ENCODE measurements at regions not wholly inside any gene's neighbourhood (a gene's known extent, or its start where the extent isn't known, plus 50 kb on each side); places are given as distances from the start of the nearest gene placed in this dataset.

DNA sequence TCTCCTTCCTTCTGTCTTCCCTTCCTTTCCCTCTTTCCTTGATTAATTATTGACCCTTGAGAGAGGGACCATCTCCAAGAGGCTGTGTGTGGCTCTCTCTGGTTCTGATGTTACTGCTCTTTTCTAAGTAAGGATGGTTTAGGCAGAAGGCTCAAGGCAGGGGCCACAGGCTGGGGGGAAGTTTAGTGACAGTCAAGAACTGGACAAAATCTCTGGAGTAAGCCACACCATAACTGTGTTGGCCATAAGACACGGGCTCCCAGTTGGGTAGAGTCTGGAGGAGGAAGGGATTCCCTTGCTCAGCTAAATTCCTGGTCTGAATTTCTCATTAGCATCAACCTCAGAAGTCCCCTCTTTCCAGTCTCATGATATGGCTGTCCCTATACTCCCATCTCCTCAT lies 74.7 kb downstream of the BUD13 start:
- H3K4me1 ChIP-seq, result peaks cover 12% of the 10 kb centered on the region
- 50 to 63% methylated on average over 1 of the region's 1 CpG for WGBS, 2 donors
- no peak overlapping the region for H3K27ac ChIP-seq
- no peaks in the 10 kb centered on the region for H3K27me3 ChIP-seq
- no peaks in the 10 kb centered on the region for H3K9me3 ChIP-seq
- TF ChIP-seq, protein P1, sequence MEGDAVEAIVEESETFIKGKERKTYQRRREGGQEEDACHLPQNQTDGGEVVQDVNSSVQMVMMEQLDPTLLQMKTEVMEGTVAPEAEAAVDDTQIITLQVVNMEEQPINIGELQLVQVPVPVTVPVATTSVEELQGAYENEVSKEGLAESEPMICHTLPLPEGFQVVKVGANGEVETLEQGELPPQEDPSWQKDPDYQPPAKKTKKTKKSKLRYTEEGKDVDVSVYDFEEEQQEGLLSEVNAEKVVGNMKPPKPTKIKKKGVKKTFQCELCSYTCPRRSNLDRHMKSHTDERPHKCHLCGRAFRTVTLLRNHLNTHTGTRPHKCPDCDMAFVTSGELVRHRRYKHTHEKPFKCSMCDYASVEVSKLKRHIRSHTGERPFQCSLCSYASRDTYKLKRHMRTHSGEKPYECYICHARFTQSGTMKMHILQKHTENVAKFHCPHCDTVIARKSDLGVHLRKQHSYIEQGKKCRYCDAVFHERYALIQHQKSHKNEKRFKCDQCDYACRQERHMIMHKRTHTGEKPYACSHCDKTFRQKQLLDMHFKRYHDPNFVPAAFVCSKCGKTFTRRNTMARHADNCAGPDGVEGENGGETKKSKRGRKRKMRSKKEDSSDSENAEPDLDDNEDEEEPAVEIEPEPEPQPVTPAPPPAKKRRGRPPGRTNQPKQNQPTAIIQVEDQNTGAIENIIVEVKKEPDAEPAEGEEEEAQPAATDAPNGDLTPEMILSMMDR (IDR thresholded peaks at IDR 0.05), result no peak
- TF ChIP-seq POLR2A (IDR thresholded peaks at IDR 0.05), result no peak
- no peak overlapping the region for H3K4me3 ChIP-seq
- intact Hi-C loops (cut with DNase I), result no loop called here
- H3K36me3 ChIP-seq (replicated peaks in 1 of 2; ENCODE audit: insufficient read depth in 1 of 2, low read depth in 2 of 2), result no peaks in the 10 kb centered on the region
- ATAC-seq (no peak), DNase-seq (no peak)

DNA sequence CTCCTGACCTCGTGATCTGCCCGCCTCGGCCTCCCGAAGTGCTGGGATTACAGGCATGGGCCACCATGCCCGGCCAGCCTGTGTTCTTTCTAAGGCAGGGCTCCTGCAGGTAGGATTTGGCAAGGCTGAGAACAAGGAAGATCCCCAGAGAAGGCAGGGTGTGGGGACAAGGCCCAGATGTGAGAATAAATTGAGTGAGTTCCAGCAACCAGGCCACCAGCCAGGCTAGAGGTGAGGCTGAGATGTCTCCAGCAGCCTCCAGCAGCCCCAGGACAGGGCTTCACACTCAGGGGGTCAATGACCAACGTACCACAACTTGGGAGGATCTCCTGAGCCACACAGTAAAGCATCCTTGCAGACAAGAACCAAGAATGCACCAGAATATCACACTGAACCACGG lies 75.1 kb downstream of the BUD13 start:
- intact Hi-C loops (cut with DNase I), result no loop called here
- Histone ChIP-seq H3K4me3 (no peak overlapping the region), H3K9me3 (no peaks in the 10 kb centered on the region), H3K27me3 (no peaks in the 10 kb centered on the region), H3K27ac (no peak overlapping the region), H3K36me3 (replicated peaks in 1 of 2; ENCODE audit: insufficient read depth in 1 of 2, low read depth in 2 of 2) (no peaks in the 10 kb centered on the region), H3K4me1 (peaks cover 17% of the 10 kb centered on the region)
- ATAC-seq (no peak), DNase-seq (no peak)
- TF ChIP-seq, protein P1 (IDR thresholded peaks at IDR 0.05), result no peak
- TF ChIP-seq POLR2A (IDR thresholded peaks at IDR 0.05), result no peak
- WGBS, 2 donors, result 57 to 63% methylated on average over 6 to 7 of the region's 7 CpGs

DNA sequence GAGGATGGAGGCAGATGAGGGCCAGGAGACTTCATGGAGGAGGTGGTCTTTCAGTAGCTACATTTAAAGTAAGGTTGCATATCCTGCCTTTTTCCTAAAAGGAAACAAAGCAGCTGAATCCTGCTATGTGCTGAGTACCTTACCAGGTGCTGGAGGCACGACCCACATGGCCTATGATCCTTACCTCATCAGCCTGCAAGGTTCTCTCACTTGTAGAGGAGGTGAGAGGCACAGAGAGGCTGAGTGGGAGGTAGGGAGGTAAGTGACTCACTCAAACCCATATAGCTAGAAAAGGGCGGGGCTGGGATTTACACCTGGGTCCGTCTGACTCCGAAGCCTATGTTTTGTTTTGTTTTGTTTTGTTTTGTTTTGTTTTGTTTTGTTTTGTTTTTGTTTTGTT lies 75.8 kb downstream of the BUD13 start:
- intact Hi-C loops (cut with DNase I), result no loop called here
- ATAC-seq, result no peak
- Histone ChIP-seq H3K36me3 (replicated peaks in 1 of 2; ENCODE audit: insufficient read depth in 1 of 2, low read depth in 2 of 2) (no peaks in the 10 kb centered on the region), H3K27me3 (no peaks in the 10 kb centered on the region), H3K4me1 (peaks cover 23% of the 10 kb centered on the region), H3K9me3 (no peaks in the 10 kb centered on the region), H3K27ac (no peak overlapping the region), H3K4me3 (no peak overlapping the region)
- no peak for TF ChIP-seq POLR2A (IDR thresholded peaks at IDR 0.05)
- TF ChIP-seq, protein P1 (IDR thresholded peaks at IDR 0.05), result no peak
- WGBS, 2 donors, result 79% methylated on average over 4 of the region's 4 CpGs
- DNase-seq, result no peak

DNA sequence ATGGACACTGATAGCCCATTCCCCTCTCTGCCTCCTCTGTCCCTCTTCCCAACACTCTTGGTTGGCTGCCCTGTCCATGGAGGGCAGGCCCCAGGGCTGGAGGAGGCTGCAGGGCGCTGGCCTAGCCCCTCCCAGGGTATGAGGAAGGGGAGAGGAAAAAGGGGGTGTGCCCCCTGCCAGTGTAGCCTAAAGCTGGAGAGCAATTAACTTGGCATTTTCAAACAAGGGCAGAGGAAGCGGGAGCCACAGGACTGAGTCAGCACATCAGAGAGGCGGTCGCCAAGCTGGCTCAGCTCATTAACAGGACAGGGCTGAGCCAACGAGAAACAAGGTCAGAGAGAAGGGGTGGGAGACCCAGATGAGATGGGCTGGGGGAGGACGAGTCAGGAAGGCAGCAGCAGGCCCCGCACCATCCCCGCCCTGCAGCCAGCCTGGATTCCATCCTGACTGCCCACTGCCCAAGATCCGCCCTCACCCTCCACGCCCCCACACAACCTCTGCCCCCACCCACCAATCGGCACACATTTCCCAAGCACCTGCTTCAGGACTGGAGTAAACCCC lies 76.3 kb downstream of the BUD13 start:
- DNase-seq (peak in 1 of 4 donors; percentile 23), ATAC-seq (no peak)
- TF ChIP-seq, protein P1 (IDR thresholded peaks at IDR 0.05), result no peak
- TF ChIP-seq POLR2A (IDR thresholded peaks at IDR 0.05), result no peak
- no peaks in the 10 kb centered on the region for H3K27me3 ChIP-seq
- no peaks in the 10 kb centered on the region for H3K36me3 ChIP-seq (replicated peaks in 1 of 2; ENCODE audit: insufficient read depth in 1 of 2, low read depth in 2 of 2)
- no peak overlapping the region for H3K4me3 ChIP-seq
- intact Hi-C loops (cut with DNase I), result no loop called here
- WGBS, 2 donors, result 59 to 71% methylated on average over 10 to 11 of the region's 11 CpGs
- no peak overlapping the region for H3K27ac ChIP-seq
- H3K9me3 ChIP-seq, result no peaks in the 10 kb centered on the region
- H3K4me1 ChIP-seq, result peaks cover 29% of the 10 kb centered on the region

DNA sequence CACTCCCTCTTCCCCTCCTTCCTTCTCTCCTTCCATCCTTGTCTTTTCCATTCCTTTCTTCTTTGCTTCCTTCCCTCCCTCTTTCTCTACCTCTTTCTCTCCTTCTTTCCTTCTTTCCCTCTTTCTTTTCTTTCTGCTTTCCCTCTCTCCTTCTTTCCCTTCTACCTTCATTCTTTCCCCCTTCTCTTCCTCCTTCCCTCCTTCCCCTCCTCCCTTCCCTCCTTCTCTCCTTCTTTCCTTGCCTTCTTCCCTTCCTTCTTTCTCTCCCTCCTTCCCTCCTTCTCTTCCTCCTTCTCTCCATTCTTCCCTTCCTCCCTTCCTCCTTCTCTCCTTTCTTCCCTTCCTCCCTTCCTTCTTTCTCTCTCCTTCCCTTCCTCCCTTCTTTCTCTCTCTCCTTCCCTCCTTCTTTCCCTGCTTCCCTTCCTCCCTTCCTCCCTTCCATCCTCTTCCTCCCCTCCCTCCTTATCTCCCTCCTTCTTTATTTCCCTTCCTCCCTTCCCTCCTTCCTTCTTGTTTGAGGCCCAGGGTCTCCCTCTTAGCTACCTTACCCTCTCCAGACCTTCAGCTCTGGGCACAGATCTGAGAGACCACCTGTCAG lies 77.0 kb downstream of the BUD13 start:
- intact Hi-C loops (cut with DNase I), result no loop called here
- H3K9me3 ChIP-seq, result no peaks in the 10 kb centered on the region
- no peak overlapping the region for H3K4me3 ChIP-seq
- no peaks in the 10 kb centered on the region for H3K27me3 ChIP-seq
- no peak overlapping the region for H3K27ac ChIP-seq
- TF ChIP-seq POLR2A (IDR thresholded peaks at IDR 0.05), result no peak
- TF ChIP-seq, protein P1 (IDR thresholded peaks at IDR 0.05), result no peak
- no peak for ATAC-seq
- DNase-seq, result no peak
- peaks cover 31% of the 10 kb centered on the region for H3K4me1 ChIP-seq
- H3K36me3 ChIP-seq (replicated peaks in 1 of 2; ENCODE audit: insufficient read depth in 1 of 2, low read depth in 2 of 2), result no peaks in the 10 kb centered on the region
